ENCODE measurements at regions not wholly inside any gene's neighbourhood (a gene's known extent, or its start where the extent isn't known, plus 50 kb on each side); places are given as distances from the start of the nearest gene placed in this dataset.
"Not testable (repeated sequence)": the region's sequence is repeated elsewhere in the genome, so short reads cannot be mapped to it uniquely, and the experiment has no call there.

GRCh38 chr4:67035501-67035900 lies 509.8 kb downstream of the CENPC start:
- DNase-seq = no peak

- DNase-seq = no peak
Measured at GRCh38 chr4:67030636-67031035, 514.7 kb downstream of the CENPC start.

- no peak for DNase-seq
Measured at GRCh38 chr4:67020438-67020797, 524.9 kb downstream of the CENPC start.

GRCh38 chr4:67019686-67020437 lies 525.4 kb downstream of the CENPC start:
- no peak for DNase-seq

- no peak for DNase-seq
Measured at GRCh38 chr4:67014592-67014991, 530.7 kb downstream of the CENPC start.

- no peak for DNase-seq
Measured at GRCh38 chr4:67006791-67007190, 538.5 kb downstream of the CENPC start.

- DNase-seq = no peak
Measured at GRCh38 chr4:66991521-66991920, 553.8 kb downstream of the CENPC start.

GRCh38 chr4:66974665-66975064 lies 570.6 kb downstream of the CENPC start:
- no peak for DNase-seq

GRCh38 chr4:66972087-66972486 lies 573.2 kb downstream of the CENPC start:
- no peak for DNase-seq

GRCh38 chr4:66964467-66964866 lies 580.8 kb downstream of the CENPC start:
- no peak for DNase-seq

GRCh38 chr4:66963084-66963483 lies 582.2 kb downstream of the CENPC start:
- DNase-seq = no peak

- DNase-seq = no peak
Measured at GRCh38 chr4:66959207-66959606, 586.1 kb downstream of the CENPC start.

- DNase-seq = no peak
Measured at GRCh38 chr4:66956852-66957251, 588.5 kb downstream of the CENPC start.

- no peak for DNase-seq
Measured at GRCh38 chr4:66956426-66956825, 588.9 kb downstream of the CENPC start.

- no peak for DNase-seq
Measured at GRCh38 chr4:66955784-66956183, 589.5 kb downstream of the CENPC start.

GRCh38 chr4:66949419-66949818 lies 595.9 kb downstream of the CENPC start:
- DNase-seq = no peak

- no peak for DNase-seq
Measured at GRCh38 chr4:66946761-66947160, 598.5 kb downstream of the CENPC start.

GRCh38 chr4:66943112-66943511 lies 602.2 kb downstream of the CENPC start:
- DNase-seq = no peak

GRCh38 chr4:66931981-66932380 lies 613.3 kb downstream of the CENPC start:
- not testable (repeated sequence) for DNase-seq

- no peak for DNase-seq
Measured at GRCh38 chr4:66930206-66930605, 615.1 kb downstream of the CENPC start.

- DNase-seq = no peak
Measured at GRCh38 chr4:66929748-66930147, 615.6 kb downstream of the CENPC start.

GRCh38 chr4:66928881-66929280 lies 616.4 kb downstream of the CENPC start:
- not testable (repeated sequence) for DNase-seq

- DNase-seq = no peak
Measured at GRCh38 chr4:66927937-66928336, 617.4 kb downstream of the CENPC start.

GRCh38 chr4:66926687-66927086 lies 618.6 kb downstream of the CENPC start:
- no peak for DNase-seq

Data from activated CD4-positive, CD25-positive, alpha-beta regulatory T cell treated with anti-CD3 and anti-CD28 coated beads, Interleukin-2, amount 50 U/mL, for 72 hours (primary cell).